ENCODE measurements at regions not wholly inside any gene's neighbourhood (a gene's known extent, or its start where the extent isn't known, plus 50 kb on each side); places are given as distances from the start of the nearest gene placed in this dataset.

DNA sequence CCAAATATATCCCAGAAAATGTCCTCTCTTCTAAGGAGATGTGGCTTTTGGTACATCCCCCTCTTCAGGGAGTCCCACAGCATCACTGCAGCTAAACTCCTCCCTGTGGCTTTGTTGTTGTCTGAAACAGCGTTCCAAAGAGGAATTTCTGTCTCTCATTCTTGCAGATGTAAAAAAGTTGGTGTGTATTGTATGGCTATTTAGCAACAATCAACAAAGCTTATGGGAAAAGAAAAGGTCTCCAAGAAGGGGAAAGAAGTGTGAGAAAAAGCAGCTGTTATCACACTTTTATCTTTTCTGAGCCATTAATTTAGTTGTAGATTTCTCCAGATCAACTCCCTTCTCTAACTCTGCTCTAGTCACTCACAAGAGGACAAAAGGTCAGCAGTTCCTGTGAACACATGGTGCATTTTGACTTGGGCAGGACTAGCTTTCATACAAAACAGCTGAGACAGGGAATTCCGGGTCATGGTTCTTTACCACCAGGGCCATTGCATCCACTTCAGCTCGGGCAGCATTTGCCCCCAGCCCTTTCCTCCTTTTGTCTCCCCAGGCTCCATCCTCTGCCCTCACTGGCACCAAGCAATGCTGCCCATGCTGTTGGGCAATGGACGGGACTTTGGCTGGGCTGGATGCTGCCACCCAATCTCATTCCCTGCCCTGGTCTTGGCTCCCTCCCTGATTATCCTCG lies 184.7 kb downstream of the TMX1 start:
- ChIA-PET POLR2A (no interaction called here), CTCF (ENCODE audit: low intra/inter-chr PET ratio, low total read pairs) (no interaction called here)
- H3K4me3 ChIP-seq (replicated peaks in 1 of 3; ENCODE audit: insufficient read depth in 1 of 3, low read depth in 2 of 3, low read length in 3 of 3) = no peak overlapping the region
- H3K36me3 ChIP-seq (replicated peaks in 1 of 2; ENCODE audit: control insufficient read depth in 1 of 2, insufficient read depth in 2 of 2, low read length in 2 of 2) = no peaks in the 10 kb centered on the region
- no peak overlapping the region for H3K4me2 ChIP-seq (ENCODE audit: low read depth, low read length)
- TF ChIP-seq ZNF562 (CRISPR knock-in tag; IDR thresholded peaks at IDR 0.05; ENCODE audit: borderline replicate concordance) (no peak), STAG1 (CRISPR knock-in tag; IDR thresholded peaks at IDR 0.05) (no peak), RORA (CRISPR knock-in tag; IDR thresholded peaks at IDR 0.05) (no peak), AKAP8 (CRISPR knock-in tag; IDR thresholded peaks at IDR 0.05) (no peak), SP1 (IDR thresholded peaks at IDR 0.05) (no peak), SP1 (CRISPR knock-in tag; IDR thresholded peaks at IDR 0.05) (no peak), EHMT2 (IDR thresholded peaks at IDR 0.05; ENCODE audit: borderline replicate concordance, low read depth, low read length) (no peak), ZNF605 (CRISPR knock-in tag; IDR thresholded peaks at IDR 0.05) (no peak), PPARG (CRISPR knock-in tag; conservative IDR thresholded peaks at IDR 0.05) (no peak), ZNF782 (CRISPR knock-in tag; IDR thresholded peaks at IDR 0.05; ENCODE audit: borderline replicate concordance) (no peak), HOXA5 (CRISPR knock-in tag; IDR thresholded peaks at IDR 0.05) (no peak), ZNF362 (CRISPR knock-in tag; IDR thresholded peaks at IDR 0.05; ENCODE audit: borderline replicate concordance) (no peak), ZNF574 (CRISPR knock-in tag; IDR thresholded peaks at IDR 0.05) (no peak), FOXC1 (CRISPR knock-in tag; IDR thresholded peaks at IDR 0.05; ENCODE audit: borderline replicate concordance) (no peak)
- DNase-seq (ENCODE audit: low spot score) = no peak
- FAIRE-seq = no peak
- WGBS (ENCODE audit: low lambda C conversion rate) = 22% methylated on average over 5 of the region's 5 CpGs
- H3K27me3 ChIP-seq (ENCODE audit: control insufficient read depth in 1 of 2, insufficient read depth in 2 of 2, low read length in 2 of 2) = no peaks in the 10 kb centered on the region
- in situ Hi-C loops (cut with HindIII; ENCODE audit: extremely low pct_ligation_motif_present, low pct_unique_long_range_greater_than_20kb) (no loop called here), intact Hi-C loops (cut with micrococcal nuclease; ENCODE audit: unreplicated experiment) (no loop called here)
- H4K20me1 ChIP-seq (ENCODE audit: insufficient read depth, low read length) = no peaks in the 10 kb centered on the region
- no peak overlapping the region for H2AFZ ChIP-seq (ENCODE audit: low read length)
- BruUV-seq (replicated peaks) = no TSS peak
- no peak overlapping the region for H3K27ac ChIP-seq (ENCODE audit: extremely low read length, insufficient read depth, low read length)
- peaks cover 6% of the 10 kb centered on the region; the same call in 1 of the 2 replicates for H3K9me3 ChIP-seq (ENCODE audit: low read length)
- no peaks in the 10 kb centered on the region for H3K79me2 ChIP-seq (ENCODE audit: insufficient read depth, low read length)
- no peak for ATAC-seq
- H3K9ac ChIP-seq (ENCODE audit: insufficient read depth, low read depth, low read length) = no peak overlapping the region
- H3K4me1 ChIP-seq (ENCODE audit: insufficient read depth, low read length) = peaks cover under 1% of the 10 kb centered on the region

Data from HepG2 (cell line).